A549 (cell line): ENCODE measurements at regions not wholly inside any gene's neighbourhood (a gene's known extent, or its start where the extent isn't known, plus 50 kb on each side); places are given as distances from the start of the nearest gene placed in this dataset.

Source experiments
- ATAC-seq, 2 experiments: fragments of 200-7000 bp in 1 of 2; fragments of >200 bp in 1 of 2; cut with Nextera tagmentation in 1 of 2; cut with Tn5 transposase in 1 of 2; 3 replicates each; pipeline versions ENCODE4 v1.8.0 to v1.9.1; 2018 to 2020; ENCODE audit warnings: mild to moderate bottlenecking in 1 of 2, moderate library complexity in 1 of 2
- CTCF ChIA-PET: fragments of 300-600 bp; sonication (Branson Sonifier 250); formaldehyde crosslinking; extraction: SDS; loops from one replicate; lab custom pipeline; 2021; ENCODE audit warnings: antibody characterized with exemption, inconsistent platforms; lab: Yijun Ruan, JAX
- POLR2A ChIA-PET: fragments of 350-600 bp; formaldehyde crosslinking; extraction: SDS; loops from one replicate; lab custom pipeline; 2021; ENCODE audit warnings: antibody characterized with exemption, inconsistent platforms; lab: Yijun Ruan, JAX
- DNase-seq, 2 experiments: peaks; one replicate each; pipeline versions ENCODE4 v3.0.0 to v3.0.0-alpha.2; 2011 to 2016; ENCODE audit warnings: low read depth in 1 of 2, low spot score in 1 of 2
- FAIRE-seq: peaks from 2 replicates; lab custom pipeline; 2011; peaks lifted over from hg19 to GRCh38; lab: Jason Lieb, UNC
- H3K27ac ChIP-seq, 2 experiments: fragments of >200 bp; sonication (Bioruptor Twin); formaldehyde crosslinking; 3 replicates each; pipeline ENCODE4 v1.5.1; 2016 to 2017
- H3K4me1 ChIP-seq: fragments of >200 bp; sonication (Bioruptor Twin); formaldehyde crosslinking; 3 replicates; pipeline ENCODE4 v1.6.1; 2016
- H3K4me2 ChIP-seq: fragments of >200 bp; sonication (Bioruptor Twin); formaldehyde crosslinking; 3 replicates; pipeline ENCODE4 v1.6.1; 2016
- H3K4me3 ChIP-seq: fragments of >200 bp; sonication (Bioruptor Twin); formaldehyde crosslinking; 3 replicates; pipeline ENCODE4 v1.5.1; 2016
- H3K9me3 ChIP-seq: fragments of >200 bp; sonication (Bioruptor Twin); formaldehyde crosslinking; 3 replicates; pipeline ENCODE4 v1.6.1; 2016
- BHLHE40 ChIP-seq: IDR thresholded peaks from 2 replicates; pipeline ENCODE4 v1.6.1; 2012; ENCODE audit warnings: low read depth, low read length, inconsistent platforms
- CBX2 ChIP-seq: fragments of 200-600 bp; sonication (generic); IDR thresholded peaks from 2 replicates; pipeline ENCODE4 v1.6.1; 2016; ENCODE audit warnings: low read depth, mild to moderate bottlenecking, borderline replicate concordance
- CEBPB ChIP-seq, 2 experiments: fragments of >200 bp in 1 of 2; sonication (Bioruptor Twin) in 1 of 2; formaldehyde crosslinking in 1 of 2; IDR thresholded peaks; 2 replicates each; pipeline ENCODE4 v1.6.1; 2012 to 2016
- CHD2 ChIP-seq: fragments of 150-350 bp; IDR thresholded peaks from 2 replicates; pipeline ENCODE4 v1.6.1; 2014; ENCODE audit warnings: low read length; ENCODE audit not compliant: partially characterized antibody
- CHD4 ChIP-seq: fragments of 200-600 bp; sonication (generic); IDR thresholded peaks from 2 replicates; pipeline ENCODE4 v1.6.1; 2016; ENCODE audit warnings: antibody characterized with exemption, mild to moderate bottlenecking, borderline replicate concordance
- ESRRA ChIP-seq: fragments of 150-350 bp; IDR thresholded peaks from 2 replicates; pipeline ENCODE4 v1.6.1; 2014; ENCODE audit warnings: mild to moderate bottlenecking, low read length, borderline replicate concordance
- FOSB ChIP-seq: fragments of 250-450 bp; sonication (Bioruptor Pico); IDR thresholded peaks from 2 replicates; pipeline ENCODE4 v1.5.0; 2020; ENCODE audit warnings: mild to moderate bottlenecking, moderate library complexity
- FOXS1 ChIP-seq: fragments of 250-450 bp; sonication (Bioruptor Pico); IDR thresholded peaks from 2 replicates; pipeline ENCODE4 v1.5.0; 2020; ENCODE audit warnings: mild to moderate bottlenecking, moderate library complexity
- HDAC2 ChIP-seq: fragments of 200-600 bp; sonication (generic); IDR thresholded peaks from 2 replicates; pipeline ENCODE4 v1.6.1; 2016
- HEYL ChIP-seq: fragments of 250-450 bp; sonication (Bioruptor Pico); IDR thresholded peaks from 2 replicates; pipeline ENCODE4 v1.8.0; 2021; ENCODE audit warnings: mild to moderate bottlenecking, moderate library complexity
- HOXA7 ChIP-seq: fragments of 250-450 bp; sonication (Bioruptor Pico); IDR thresholded peaks from 2 replicates; pipeline ENCODE4 v1.5.0; 2020; ENCODE audit warnings: mild to moderate bottlenecking, moderate library complexity
- HOXB5 ChIP-seq: fragments of 250-450 bp; sonication (Bioruptor Pico); IDR thresholded peaks from 2 replicates; pipeline ENCODE4 v1.5.0; 2020; ENCODE audit warnings: mild to moderate bottlenecking, moderate library complexity
- KDM1A ChIP-seq: fragments of 200-600 bp; sonication (generic); IDR thresholded peaks from 2 replicates; pipeline ENCODE4 v1.6.1; 2016; ENCODE audit warnings: low read depth, mild to moderate bottlenecking
- KDM5A ChIP-seq: fragments of 200-600 bp; sonication (generic); IDR thresholded peaks from 2 replicates; pipeline ENCODE4 v1.6.1; 2016; ENCODE audit warnings: antibody characterized with exemption, mild to moderate bottlenecking
- NPAS2 ChIP-seq: fragments of 250-450 bp; sonication (Bioruptor Pico); IDR thresholded peaks from 2 replicates; pipeline ENCODE4 v1.8.0; 2022; ENCODE audit warnings: mild to moderate bottlenecking, moderate library complexity, borderline replicate concordance
- NR3C1 ChIP-seq: fragments of >200 bp; sonication (Bioruptor Twin); formaldehyde crosslinking; IDR thresholded peaks from 3 replicates; pipeline ENCODE4 v1.6.1; 2017
- POLR2A ChIP-seq: IDR thresholded peaks from 2 replicates; pipeline ENCODE4 v1.6.1; 2012; ENCODE audit warnings: mild to moderate bottlenecking, low read length
- RARB ChIP-seq: fragments of 250-450 bp; sonication (Bioruptor Pico); IDR thresholded peaks from 2 replicates; pipeline ENCODE4 v1.8.0; 2021; ENCODE audit warnings: mild to moderate bottlenecking, moderate library complexity
- RFX5 ChIP-seq: fragments of 450-650 bp; IDR thresholded peaks from 2 replicates; pipeline ENCODE4 v1.7.1; 2014; ENCODE audit warnings: antibody characterized with exemption, mild to moderate bottlenecking, moderate library complexity
- RNF2 ChIP-seq: fragments of 200-600 bp; sonication (generic); IDR thresholded peaks from 2 replicates; pipeline ENCODE4 v1.6.1; 2016; ENCODE audit warnings: low read depth, mild to moderate bottlenecking, antibody characterized with exemption, moderate library complexity, borderline replicate concordance
- SREBF2 ChIP-seq: fragments of 450-650 bp; IDR thresholded peaks from 2 replicates; pipeline ENCODE4 v1.6.1; 2014; ENCODE audit warnings: mild to moderate bottlenecking, moderate library complexity
- ZC3H11A ChIP-seq: fragments of 450-650 bp; IDR thresholded peaks from 2 replicates; pipeline ENCODE4 v1.6.1; 2014; ENCODE audit warnings: antibody characterized with exemption, mild to moderate bottlenecking
- WGBS: methylation state at CpG from one replicate; pipeline ENCODE4 v1.1.6; 2017; ENCODE audit errors: missing lambda C conversion rate; 5-methylcytosine and 5-hydroxymethylcytosine counted together
- TF ChIP-seq, protein P1 (sequence below): IDR thresholded peaks from 2 replicates; pipeline ENCODE4 v1.6.1; 2012; ENCODE audit warnings: low read depth, borderline replicate concordance
- TF ChIP-seq, protein P2 (sequence below): fragments of 200-600 bp; sonication (generic); IDR thresholded peaks from 2 replicates; pipeline ENCODE4 v1.6.1; 2016; ENCODE audit warnings: antibody characterized with exemption, mild to moderate bottlenecking, moderate library complexity
- TF ChIP-seq, protein P3 (sequence below): IDR thresholded peaks from 2 replicates; pipeline ENCODE4 v1.6.1; 2012
- TF ChIP-seq, protein P4 (sequence below): fragments of 450-650 bp; IDR thresholded peaks from 2 replicates; pipeline ENCODE4 v1.6.1; 2014; ENCODE audit warnings: antibody characterized with exemption
- TF ChIP-seq, protein P5 (sequence below): fragments of >200 bp; sonication (Bioruptor Twin); formaldehyde crosslinking; IDR thresholded peaks from 3 replicates; pipeline ENCODE4 v1.6.1; 2016

DNA sequence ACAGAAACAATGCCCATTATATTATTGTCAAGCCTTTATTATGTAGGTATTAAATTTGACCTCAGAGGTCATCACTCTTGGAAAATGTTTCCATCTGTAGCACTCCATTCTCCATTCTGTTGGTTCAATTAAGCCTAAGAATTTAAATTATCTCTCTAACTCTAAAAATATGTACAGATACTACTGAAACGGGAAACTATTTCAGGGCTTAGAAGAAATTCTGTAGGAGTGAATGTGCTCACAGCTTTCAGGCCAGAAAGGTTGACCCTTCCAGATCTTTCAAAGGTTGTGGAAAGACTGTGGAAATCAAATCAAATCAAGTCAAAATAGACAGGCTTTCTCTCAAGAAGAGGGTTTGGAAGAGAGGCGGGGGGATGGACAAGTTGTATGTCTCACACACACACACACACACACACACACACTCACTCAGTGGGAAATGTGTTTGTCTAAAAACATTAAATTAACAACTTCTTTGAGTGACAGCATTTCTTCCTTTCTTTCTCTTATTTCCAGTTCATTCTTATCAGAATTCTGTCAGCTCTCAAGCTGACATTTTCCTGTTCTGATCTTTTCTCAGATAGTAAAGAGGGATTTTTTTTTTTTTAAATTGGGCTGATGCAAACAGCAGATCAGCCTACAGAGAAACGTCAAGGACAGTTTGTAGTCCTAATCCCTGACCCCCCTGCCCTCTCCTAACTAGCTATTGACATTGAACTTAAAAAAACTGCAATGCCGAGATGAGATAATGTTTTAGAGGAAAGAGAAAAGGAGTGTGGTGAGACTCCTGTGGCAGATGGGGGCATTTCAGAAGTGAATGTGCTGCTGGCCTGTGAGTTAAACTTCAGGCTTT is 139.0 kb upstream of the ZFHX3 start:
- CTCF ChIA-PET: interaction anchor here (0.7 to 2.0 kb wide), 4 partner anchors 9 to 355 kb away, joined by 3 to 7 read pairs (median 4); no protein-coding TSS in a partner anchor
- FAIRE-seq: no peak

DNA sequence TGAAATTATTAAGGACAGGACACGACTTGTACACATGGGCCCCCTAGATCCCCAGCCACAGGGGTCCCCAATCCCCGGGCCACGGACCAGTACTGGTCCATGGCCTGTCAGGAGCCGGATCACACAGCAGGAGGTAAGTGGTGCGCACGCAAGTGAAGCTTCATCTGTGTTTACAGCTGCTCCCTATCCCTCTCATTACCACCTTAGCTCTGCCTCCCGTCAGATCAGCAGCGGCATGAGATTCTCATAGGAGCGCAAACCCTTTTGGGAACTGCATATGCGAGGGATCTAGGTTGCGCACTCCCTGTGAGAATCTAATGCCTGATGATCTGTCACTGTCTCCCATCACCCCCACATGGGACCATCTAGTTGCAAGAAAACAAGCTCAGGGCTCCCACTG is 137.8 kb upstream of the ZFHX3 start:
- 74% methylated on average over 11 of the region's 11 CpGs for WGBS
- CTCF ChIA-PET: interaction anchor here (1.0 to 2.0 kb wide), 3 partner anchors 9 to 16 kb away, joined by 3 to 8 read pairs (median 7); no protein-coding TSS in a partner anchor
- ATAC-seq (no peak), FAIRE-seq (no peak), DNase-seq (no peak)
- TF ChIP-seq ZC3H11A: no peak
- no peaks in the 10 kb centered on the region for H3K4me1 ChIP-seq
- no peak overlapping the region for H3K27ac ChIP-seq
- H3K4me3 ChIP-seq: no peak overlapping the region
- no peak overlapping the region for H3K4me2 ChIP-seq
- POLR2A ChIA-PET: no interaction called here
- no peaks in the 10 kb centered on the region for H3K9me3 ChIP-seq

More for the DNA sequence above, 139.0 kb upstream of the ZFHX3 start:
- ATAC-seq: no peak
- WGBS: 64% methylated on average over 4 of the region's 4 CpGs
- no peaks in the 10 kb centered on the region for H3K9me3 ChIP-seq
- no peak for DNase-seq
- H3K4me1 ChIP-seq: no peaks in the 10 kb centered on the region
- H3K4me2 ChIP-seq: no peak overlapping the region
- H3K27ac ChIP-seq: no peak overlapping the region
- POLR2A ChIA-PET: no interaction called here
- TF ChIP-seq FOSB (no peak), ZC3H11A (no peak), SREBF2 (no peak), ESRRA (no peak), KDM5A (no peak), POLR2A (no peak), CEBPB (IDR thresholded peaks at IDR 0.05) (no peak), HEYL (CRISPR knock-in tag) (no peak), CHD2 (no peak), HOXA7 (CRISPR knock-in tag) (no peak), CBX2 (no peak), BHLHE40 (no peak), HDAC2 (no peak), HOXB5 (CRISPR knock-in tag) (no peak), RNF2 (no peak), NR3C1 (no peak), KDM1A (no peak)
- TF ChIP-seq, protein P1, sequence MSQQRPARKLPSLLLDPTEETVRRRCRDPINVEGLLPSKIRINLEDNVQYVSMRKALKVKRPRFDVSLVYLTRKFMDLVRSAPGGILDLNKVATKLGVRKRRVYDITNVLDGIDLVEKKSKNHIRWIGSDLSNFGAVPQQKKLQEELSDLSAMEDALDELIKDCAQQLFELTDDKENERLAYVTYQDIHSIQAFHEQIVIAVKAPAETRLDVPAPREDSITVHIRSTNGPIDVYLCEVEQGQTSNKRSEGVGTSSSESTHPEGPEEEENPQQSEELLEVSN: no peak
- TF ChIP-seq, protein P2, sequence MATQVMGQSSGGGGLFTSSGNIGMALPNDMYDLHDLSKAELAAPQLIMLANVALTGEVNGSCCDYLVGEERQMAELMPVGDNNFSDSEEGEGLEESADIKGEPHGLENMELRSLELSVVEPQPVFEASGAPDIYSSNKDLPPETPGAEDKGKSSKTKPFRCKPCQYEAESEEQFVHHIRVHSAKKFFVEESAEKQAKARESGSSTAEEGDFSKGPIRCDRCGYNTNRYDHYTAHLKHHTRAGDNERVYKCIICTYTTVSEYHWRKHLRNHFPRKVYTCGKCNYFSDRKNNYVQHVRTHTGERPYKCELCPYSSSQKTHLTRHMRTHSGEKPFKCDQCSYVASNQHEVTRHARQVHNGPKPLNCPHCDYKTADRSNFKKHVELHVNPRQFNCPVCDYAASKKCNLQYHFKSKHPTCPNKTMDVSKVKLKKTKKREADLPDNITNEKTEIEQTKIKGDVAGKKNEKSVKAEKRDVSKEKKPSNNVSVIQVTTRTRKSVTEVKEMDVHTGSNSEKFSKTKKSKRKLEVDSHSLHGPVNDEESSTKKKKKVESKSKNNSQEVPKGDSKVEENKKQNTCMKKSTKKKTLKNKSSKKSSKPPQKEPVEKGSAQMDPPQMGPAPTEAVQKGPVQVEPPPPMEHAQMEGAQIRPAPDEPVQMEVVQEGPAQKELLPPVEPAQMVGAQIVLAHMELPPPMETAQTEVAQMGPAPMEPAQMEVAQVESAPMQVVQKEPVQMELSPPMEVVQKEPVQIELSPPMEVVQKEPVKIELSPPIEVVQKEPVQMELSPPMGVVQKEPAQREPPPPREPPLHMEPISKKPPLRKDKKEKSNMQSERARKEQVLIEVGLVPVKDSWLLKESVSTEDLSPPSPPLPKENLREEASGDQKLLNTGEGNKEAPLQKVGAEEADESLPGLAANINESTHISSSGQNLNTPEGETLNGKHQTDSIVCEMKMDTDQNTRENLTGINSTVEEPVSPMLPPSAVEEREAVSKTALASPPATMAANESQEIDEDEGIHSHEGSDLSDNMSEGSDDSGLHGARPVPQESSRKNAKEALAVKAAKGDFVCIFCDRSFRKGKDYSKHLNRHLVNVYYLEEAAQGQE: no peak
- no peak overlapping the region for H3K4me3 ChIP-seq

DNA sequence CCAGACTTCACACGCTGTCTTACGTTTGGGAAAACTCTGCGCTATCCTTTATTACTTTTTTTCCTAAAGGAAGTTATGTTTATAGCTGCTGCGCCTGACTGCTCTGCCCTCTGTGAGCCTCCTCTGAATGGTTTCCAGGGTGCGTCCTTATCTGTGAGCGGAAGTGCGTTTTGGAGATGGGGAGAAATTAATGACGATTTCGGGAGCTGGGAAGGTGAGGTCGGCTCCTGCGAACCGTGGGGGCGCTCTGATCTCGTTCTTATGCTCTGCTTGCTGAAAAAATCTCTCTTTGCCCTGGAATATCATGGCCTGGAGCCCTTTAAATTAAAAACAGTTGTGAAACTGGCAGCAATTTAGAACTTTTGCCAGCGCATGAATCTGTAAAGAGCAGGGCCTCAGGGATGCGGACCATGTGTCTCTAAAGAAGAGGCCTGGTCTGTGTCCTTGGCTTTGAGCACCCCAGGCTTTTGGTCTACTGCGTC is 135.7 kb upstream of the ZFHX3 start:
- Histone ChIP-seq H3K9me3 (no peaks in the 10 kb centered on the region), H3K27ac (no peak overlapping the region), H3K4me1 (no peaks in the 10 kb centered on the region), H3K4me2 (no peak overlapping the region), H3K4me3 (no peak overlapping the region)
- ChIA-PET CTCF (no interaction called here), POLR2A (no interaction called here)
- DNase-seq (no peak), ATAC-seq (no peak; a peak in 1 of 6 replicates), FAIRE-seq (no peak)
- WGBS: 88% methylated on average over 17 of the region's 17 CpGs
- TF ChIP-seq RFX5 (no peak), CHD4 (no peak), BHLHE40 (no peak), NR3C1 (no peak), CHD2 (no peak), NPAS2 (CRISPR knock-in tag) (no peak), HOXA7 (CRISPR knock-in tag) (no peak), FOSB (no peak), SREBF2 (no peak), CBX2 (no peak), ZC3H11A (no peak), FOXS1 (CRISPR knock-in tag) (no peak), RARB (no peak)
- TF ChIP-seq, protein P3, sequence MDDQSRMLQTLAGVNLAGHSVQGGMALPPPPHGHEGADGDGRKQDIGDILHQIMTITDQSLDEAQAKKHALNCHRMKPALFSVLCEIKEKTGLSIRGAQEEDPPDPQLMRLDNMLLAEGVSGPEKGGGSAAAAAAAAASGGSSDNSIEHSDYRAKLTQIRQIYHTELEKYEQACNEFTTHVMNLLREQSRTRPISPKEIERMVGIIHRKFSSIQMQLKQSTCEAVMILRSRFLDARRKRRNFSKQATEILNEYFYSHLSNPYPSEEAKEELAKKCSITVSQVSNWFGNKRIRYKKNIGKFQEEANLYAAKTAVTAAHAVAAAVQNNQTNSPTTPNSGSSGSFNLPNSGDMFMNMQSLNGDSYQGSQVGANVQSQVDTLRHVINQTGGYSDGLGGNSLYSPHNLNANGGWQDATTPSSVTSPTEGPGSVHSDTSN: no peak
- TF ChIP-seq, protein P4, sequence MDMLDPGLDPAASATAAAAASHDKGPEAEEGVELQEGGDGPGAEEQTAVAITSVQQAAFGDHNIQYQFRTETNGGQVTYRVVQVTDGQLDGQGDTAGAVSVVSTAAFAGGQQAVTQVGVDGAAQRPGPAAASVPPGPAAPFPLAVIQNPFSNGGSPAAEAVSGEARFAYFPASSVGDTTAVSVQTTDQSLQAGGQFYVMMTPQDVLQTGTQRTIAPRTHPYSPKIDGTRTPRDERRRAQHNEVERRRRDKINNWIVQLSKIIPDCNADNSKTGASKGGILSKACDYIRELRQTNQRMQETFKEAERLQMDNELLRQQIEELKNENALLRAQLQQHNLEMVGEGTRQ: no peak
- TF ChIP-seq, protein P5, sequence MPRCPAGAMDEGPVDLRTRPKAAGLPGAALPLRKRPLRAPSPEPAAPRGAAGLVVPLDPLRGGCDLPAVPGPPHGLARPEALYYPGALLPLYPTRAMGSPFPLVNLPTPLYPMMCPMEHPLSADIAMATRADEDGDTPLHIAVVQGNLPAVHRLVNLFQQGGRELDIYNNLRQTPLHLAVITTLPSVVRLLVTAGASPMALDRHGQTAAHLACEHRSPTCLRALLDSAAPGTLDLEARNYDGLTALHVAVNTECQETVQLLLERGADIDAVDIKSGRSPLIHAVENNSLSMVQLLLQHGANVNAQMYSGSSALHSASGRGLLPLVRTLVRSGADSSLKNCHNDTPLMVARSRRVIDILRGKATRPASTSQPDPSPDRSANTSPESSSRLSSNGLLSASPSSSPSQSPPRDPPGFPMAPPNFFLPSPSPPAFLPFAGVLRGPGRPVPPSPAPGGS: no peak
